GM18907 (cell line): ENCODE measurements at regions not wholly inside any gene's neighbourhood (a gene's known extent, or its start where the extent isn't known, plus 50 kb on each side); places are given as distances from the start of the nearest gene placed in this dataset.

Experiments
- ATAC-seq: cut with Tn5 transposase; IDR thresholded peaks from one replicate; pipeline ENCODE4 v1.9.1; 2021; ENCODE audit warnings: mild to moderate bottlenecking, moderate library complexity; ENCODE audit not compliant: unreplicated experiment

DNA sequence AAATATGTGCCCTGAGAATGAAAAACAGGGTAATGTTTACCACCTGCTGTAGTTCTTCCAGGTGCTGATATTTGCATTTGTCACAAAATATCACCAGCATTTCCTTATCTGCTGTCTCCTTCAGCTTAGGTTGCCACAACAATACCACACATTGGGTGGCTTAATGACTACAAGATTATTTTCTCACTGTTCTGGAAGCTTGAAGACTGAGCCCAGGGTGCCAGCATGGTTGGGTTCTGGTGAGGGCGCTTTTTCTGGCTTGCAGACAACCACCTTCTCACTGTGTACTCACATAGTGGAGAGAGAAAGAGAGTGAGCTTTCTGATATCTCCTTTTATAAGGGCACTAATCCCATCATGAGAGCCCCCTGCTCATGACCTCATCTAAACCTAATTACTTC, 407.5 kb upstream of the RGPD4 start:
- no peak for ATAC-seq

DNA sequence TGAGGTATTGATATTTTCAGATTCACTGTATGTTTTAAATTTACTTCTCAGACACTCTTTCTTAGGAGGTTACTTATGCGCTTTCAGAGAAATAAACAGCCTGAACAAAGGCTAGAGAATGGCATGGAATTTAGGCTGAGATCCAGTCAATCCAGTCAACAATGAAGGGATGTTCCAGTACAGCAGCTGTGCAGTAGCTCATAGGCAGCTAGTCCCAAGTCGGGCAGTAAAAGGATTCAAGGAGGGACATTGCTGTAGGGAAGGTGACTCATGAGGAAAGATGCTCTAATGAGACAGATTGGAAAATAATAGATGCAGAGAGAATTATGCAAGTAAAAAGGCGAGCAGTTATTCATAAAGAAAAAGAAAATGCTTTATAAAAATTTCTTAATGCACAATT, 397.9 kb upstream of the RGPD4 start:
- ATAC-seq, result no peak

DNA sequence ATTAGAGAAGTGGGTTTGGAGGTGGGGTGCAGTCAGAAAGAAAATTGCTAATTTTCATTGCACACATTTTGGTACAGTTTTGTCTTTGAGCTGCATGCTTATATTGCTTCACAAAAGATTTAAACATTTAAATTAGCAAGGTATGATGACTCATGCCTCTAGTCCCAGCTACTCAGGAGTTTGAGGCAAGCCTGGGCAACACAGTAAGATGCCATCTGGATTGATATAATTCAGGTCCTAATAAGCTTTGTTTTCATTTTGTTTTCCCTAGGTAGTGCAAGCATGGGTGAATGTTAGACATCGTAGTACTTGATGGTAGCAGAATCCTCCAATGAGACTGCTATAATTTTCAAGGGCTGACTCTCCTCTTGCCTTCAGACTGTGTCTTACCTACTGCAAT, 396.7 kb upstream of the RGPD4 start:
- no peak for ATAC-seq

DNA sequence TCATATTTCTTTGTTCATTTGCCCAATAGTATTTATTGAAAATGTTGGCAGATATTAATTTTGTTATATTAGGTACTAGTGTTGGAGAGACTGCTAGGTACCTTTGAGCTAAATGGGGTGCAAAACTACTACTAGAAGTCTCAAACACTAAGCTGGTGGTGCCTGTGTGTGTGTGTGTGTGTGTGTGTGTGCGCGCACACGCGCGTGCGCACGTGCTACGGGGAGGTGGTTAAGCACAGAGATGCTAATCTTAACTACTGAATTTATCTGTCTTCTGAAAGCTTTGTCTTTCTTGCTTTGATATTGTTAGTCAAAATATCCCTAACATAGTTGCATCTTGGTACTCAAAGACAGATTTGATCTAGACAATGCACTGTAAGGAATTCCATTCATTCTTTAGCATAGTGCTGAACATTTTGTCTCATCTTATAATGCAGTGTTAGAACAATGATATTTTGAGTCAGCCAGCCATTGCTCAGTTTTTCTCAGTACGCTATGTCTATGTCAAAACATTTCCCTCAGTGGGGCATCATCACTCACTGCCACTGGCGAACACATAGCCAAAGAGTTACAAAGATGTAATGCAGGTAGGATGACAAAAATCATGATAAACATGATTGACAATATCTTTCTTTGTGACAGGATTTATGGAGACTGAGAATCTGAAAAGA, 396.0 kb upstream of the RGPD4 start:
- no peak for ATAC-seq

DNA sequence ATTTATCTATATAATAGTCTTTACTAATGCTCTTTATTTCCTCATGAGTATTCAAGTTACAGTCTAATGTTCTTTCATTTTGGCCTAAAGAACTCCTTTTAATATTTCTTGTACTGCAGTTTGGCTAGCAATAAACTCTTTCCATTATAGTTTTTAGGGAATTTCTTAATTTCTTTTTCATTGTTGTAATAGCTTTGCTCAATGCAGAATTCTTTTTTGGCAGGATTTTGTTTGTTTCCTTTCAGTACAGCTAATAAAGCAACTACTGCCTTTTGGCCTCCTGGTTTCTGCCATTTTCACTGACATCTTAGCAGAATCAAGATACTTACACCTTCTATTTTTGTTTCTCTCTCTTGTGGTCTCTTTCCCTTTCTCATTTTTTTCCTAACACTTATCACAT, 390.4 kb upstream of the RGPD4 start:
- no peak for ATAC-seq

DNA sequence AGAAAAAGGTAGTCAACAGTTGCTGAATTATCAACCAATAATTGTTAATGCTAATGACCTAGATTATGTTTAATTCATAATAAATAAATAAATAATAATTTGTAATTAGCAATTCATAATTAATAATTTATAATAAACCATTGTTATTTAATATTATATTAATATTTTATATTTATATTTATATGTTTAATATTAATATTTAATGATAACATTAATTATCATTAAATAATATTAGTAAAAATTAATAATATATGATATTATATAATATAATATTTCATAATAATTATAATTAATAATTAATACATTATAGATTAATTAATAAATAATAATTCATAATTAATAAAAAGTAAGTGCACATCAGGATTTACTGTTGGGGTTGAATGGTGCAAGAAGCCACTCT, 389.4 kb upstream of the RGPD4 start:
- ATAC-seq, result no peak

DNA sequence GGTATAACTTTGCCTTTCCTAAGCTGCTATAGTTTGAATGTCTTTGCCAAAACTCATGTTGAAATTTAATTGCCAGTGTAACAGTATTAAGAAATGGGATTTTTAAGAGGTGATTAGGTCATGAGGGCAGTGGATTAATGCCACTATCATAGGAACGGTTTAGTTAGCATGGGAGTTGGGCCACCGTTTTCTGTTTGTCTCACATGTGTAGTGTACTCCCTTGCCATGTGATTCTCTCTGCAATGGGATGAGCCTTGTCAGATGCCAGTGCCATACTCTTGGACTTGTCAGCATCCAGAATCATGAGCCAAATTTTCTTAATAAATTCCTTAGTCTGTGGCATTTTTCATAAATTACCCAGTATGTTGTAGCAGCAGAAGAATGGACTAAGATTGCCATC, 388.9 kb upstream of the RGPD4 start:
- ATAC-seq, result no peak

- no peak for ATAC-seq
Observed at GRCh38 chr2:107448160-107448559, 378.5 kb upstream of the RGPD4 start.

GRCh38 chr2:107461301-107461700, 365.4 kb upstream of the RGPD4 start:
- ATAC-seq, result no peak

GRCh38 chr2:107462181-107462580, 364.5 kb upstream of the RGPD4 start:
- ATAC-seq, result no peak

GRCh38 chr2:107466241-107466640, 360.5 kb upstream of the RGPD4 start:
- ATAC-seq, result no peak

DNA sequence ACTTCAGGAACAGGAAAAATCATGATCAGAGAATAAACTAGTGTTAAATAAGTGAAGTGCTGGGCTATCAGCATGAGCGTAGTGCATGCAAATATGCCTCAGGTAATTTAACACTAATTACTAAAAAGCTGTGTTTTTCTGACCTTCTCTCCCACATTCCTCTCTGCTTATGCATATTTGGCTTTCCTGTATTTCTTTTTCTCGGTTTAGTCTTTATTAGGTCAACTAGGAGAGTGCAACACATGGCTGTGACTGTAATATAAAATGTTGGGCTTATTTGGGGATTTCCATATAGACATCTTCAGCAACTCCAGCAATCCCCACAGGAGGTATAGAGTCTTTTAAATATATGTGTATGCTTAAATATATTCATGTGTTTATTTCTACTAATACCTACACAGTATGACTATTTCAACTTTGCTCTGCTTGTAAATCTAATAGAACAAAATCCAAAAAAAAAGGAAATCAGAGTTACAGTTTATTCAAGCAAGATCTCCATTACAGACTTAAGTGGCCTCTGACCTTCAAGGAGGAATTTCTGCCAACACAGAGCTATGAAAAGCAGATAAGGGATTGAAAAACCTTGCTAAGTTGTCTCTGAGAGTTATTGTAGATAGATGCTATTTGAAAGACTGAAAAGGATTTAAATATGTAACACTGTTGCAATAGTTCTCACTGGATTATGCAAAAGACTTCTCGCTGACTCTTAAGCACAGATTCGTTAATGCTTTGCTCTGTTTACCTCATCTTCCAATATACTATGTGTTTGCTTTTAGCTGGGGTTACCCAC, 359.5 kb upstream of the RGPD4 start:
- no peak for ATAC-seq

DNA sequence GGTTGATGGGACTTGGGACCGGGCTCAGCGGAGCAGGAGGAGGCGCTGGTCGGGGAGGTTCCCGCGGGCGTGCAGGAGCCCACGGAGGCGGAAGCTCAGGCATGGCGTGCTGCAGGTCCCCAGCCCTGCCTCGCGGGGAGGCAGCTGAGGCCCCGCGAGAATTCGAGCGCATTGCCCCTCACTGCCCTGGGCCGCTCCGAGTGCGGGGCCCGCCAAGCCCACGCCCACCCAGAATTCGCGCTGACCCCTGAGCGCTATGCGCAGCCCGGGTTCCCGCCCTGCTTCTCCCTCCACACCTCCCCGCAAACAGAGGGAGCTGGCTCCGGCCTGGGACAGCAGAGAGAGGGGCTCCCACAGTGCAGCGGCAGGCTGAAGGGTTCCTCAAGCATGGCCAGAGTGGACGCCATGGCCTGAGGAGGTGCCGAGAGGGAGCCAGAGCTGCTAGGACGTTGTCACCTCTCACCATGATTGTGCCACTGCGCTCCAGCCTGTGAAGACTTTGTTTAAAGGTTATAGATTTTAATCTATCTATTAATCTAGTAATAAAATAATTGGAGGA, 357.2 kb upstream of the RGPD4 start:
- ATAC-seq, result no peak

DNA sequence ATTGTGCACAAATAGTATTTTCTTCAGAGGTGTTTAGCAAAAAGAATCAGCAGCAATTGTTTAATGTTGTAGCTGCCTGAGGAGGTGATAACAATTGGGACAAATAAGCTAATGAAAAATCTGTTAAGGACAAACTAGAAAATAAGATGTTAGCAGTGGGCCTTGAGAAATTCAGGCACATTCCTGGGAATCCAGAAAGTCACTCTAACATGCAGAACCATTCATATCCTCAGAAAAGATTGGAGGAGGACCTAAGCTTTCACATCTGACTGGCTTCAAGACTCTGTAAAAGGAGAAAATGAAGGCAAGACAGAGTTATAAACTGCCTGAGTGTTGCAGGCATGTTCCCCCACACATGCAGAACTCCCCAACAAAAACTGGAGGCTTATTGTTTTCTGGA, 353.5 kb upstream of the RGPD4 start:
- no peak for ATAC-seq

DNA sequence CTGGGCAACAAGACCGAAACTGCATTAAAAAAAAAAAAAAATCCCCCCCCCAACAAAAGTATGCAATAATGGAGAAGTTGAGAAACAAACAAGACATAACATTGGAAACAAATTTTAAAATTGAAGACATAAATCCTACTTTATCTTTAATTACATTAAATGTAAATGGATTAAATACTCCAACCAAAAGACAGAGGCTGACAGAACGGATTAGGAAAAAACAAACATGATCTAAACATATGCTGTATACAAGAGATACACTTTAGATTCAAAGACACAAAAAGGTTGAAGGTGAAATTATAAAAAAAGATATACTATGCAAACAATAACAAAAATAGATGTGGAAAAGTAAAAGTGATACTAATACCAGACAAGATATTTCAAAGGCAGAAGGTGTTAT, 350.8 kb upstream of the RGPD4 start:
- no peak for ATAC-seq

- no peak for ATAC-seq
Observed at GRCh38 chr2:107502539-107502938, 324.2 kb upstream of the RGPD4 start.

- no peak for ATAC-seq
Observed at GRCh38 chr2:107511970-107512789, 314.5 kb upstream of the RGPD4 start.

GRCh38 chr2:107525406-107525805, 301.3 kb upstream of the RGPD4 start:
- no peak for ATAC-seq

DNA sequence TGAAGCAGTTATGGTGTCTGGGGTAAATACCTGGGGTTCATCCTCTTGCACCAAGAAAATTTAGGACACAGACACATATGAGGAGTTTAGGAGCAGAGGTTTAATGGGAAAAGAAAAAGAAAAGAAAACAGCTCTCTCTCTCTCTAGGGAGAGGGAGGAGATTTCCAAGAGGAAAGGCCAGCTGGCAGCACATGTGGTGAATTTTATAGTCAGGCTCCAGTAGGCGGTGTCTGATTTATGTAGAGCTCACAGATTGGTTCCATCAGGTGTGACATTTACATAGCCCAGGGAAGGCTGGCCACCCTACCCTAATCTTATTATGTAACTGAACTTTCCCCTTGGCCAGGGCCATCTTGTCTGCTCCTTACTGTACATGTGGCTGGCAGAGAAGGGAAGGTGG, 297.5 kb upstream of the RGPD4 start:
- ATAC-seq, result no peak

DNA sequence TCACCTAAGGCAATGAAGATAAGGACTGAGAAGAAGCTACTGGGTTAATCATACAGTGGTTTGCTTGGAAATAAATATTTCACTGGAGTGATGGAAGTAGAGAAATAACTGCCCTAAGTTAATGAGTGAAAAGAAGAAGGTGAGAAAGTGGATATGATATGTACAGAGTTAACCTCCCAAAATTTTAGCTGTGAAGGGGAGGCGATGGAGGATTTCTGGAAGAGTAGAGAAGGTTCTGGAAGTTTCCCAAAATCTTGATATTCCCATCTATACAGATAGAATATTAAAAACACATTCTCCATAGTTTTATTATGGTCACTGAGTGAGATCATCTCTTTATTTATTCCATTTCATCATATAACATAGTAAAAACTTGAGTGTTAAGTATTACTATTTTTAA, 296.6 kb upstream of the RGPD4 start:
- no peak for ATAC-seq

DNA sequence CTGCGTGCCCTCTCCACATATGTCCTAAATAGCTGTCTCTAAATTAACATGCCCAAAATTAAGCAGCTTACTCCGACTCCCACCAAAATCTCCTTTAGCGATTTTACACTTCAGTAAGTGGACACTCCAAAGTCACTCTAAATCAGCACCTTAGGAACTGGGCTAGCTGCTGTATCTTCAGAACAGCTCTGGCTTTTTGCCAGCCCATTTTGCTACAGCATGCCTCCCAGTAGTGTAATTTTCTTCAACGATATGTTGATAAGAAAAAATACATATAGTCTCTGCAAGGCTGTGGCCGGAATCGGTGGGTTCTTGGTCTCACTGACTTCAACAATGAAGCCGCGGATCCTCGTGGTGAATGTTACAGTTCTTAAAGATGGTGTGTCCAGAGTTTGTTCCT, 291.8 kb upstream of the RGPD4 start:
- ATAC-seq, result no peak
